Esophagus squamous epithelium (tissue), 5 donors: ENCODE measurements at regions not wholly inside any gene's neighbourhood (a gene's known extent, or its start where the extent isn't known, plus 50 kb on each side); places are given as distances from the start of the nearest gene placed in this dataset.
"Not testable (repeated sequence)": the region's sequence is repeated elsewhere in the genome, so short reads cannot be mapped to it uniquely, and the experiment has no call there.

Source experiments
- DNase-seq: peaks from one replicate; lab custom pipeline; 2025; lab: John Stamatoyannopoulos, UW
- H3K27ac ChIP-seq, 4 donors: fragments of 200-600 bp; sonication (generic); one replicate each; pipeline ENCODE4 v1.5.1; 2016 to 2019; ENCODE audit warnings: mild to moderate bottlenecking in 1 of 4
- H3K27me3 ChIP-seq, 4 donors: fragments of 200-600 bp; sonication (generic); 1 replicate in 3 of 4; 2 replicates in 1 of 4; pipeline versions ENCODE4 v1.5.1 to v1.6.0; 2017 to 2021; ENCODE audit warnings: antibody characterized with exemption in 1 of 4
- H3K36me3 ChIP-seq, 3 donors: fragments of 200-600 bp; sonication (generic); one replicate each; pipeline ENCODE4 v1.5.1; 2016 to 2019
- H3K4me1 ChIP-seq, 3 donors: fragments of 200-600 bp; sonication (generic); one replicate each; pipeline ENCODE4 v1.5.1; 2017 to 2019
- H3K4me3 ChIP-seq, 4 donors: fragments of 200-600 bp; sonication (generic); 1 replicate in 3 of 4; 2 replicates in 1 of 4; pipeline ENCODE4 v1.5.1; 2016 to 2019; ENCODE audit warnings: mild to moderate bottlenecking in 2 of 4, moderate library complexity in 1 of 4
- H3K9me3 ChIP-seq, 3 donors: fragments of 200-600 bp; sonication (generic); one replicate each; pipeline ENCODE4 v1.5.1; 2016 to 2019
- CTCF ChIP-seq, 6 experiments: fragments of 450-650 bp in 4 of 6; fragments of 200-600 bp in 2 of 6; sonication (generic) in 2 of 6; IDR thresholded peaks; one replicate each; pipeline ENCODE4 v1.5.1; 2016 to 2019; ENCODE audit warnings: antibody characterized with exemption in 6 of 6, mild to moderate bottlenecking in 4 of 6, moderate library complexity in 4 of 6
- POLR2A ChIP-seq, 4 donors: fragments of 450-650 bp; IDR thresholded peaks; one replicate each; pipeline ENCODE4 v1.6.1; 2017; ENCODE audit warnings: antibody characterized with exemption in 4 of 4, mild to moderate bottlenecking in 4 of 4, moderate library complexity in 3 of 4
- WGBS, 2 donors: methylation state at CpG; one replicate each; pipeline ENCODE4 v1.1.5; 2018; 5-methylcytosine and 5-hydroxymethylcytosine counted together
- intact Hi-C: fragments of 100-400 bp; cut with DNase I; formaldehyde crosslinking; loops from one replicate; pipeline ENCODE4 v1.15.0; 2022
- donor health status: DM: yes; HTN: yes; CAD: no.

DNA sequence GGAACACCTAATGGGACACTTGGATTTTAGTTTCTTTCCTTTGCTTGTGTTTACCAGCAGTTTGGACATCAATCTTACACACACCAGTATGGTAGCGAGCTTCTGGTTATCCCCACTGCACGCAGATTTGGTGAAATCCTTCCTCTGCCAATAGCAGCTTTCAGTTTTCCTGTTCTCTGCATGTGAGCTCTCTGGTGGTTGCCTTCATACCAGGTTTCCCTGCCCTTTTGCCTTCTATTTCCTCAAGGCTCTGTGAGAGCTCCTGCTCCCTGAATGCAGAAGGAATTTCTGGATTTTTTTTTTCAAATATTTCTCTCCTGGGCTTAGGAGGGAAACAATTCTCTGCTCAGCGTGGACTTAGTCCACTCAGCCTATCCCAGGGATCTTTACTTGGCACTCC lies 93.0 kb upstream of the CCDC91 start:
- H3K27ac ChIP-seq = no peak overlapping the region
- intact Hi-C loops = no loop called here
- H3K36me3 ChIP-seq = no peaks in the 10 kb centered on the region
- H3K27me3 ChIP-seq = no peaks in the 10 kb centered on the region
- no peak overlapping the region for H3K4me3 ChIP-seq
- DNase-seq = no peak
- H3K4me1 ChIP-seq = no peaks in the 10 kb centered on the region
- 83 to 87% methylated on average over 3 of the region's 3 CpGs for WGBS, 2 donors
- no peaks in the 10 kb centered on the region for H3K9me3 ChIP-seq
- TF ChIP-seq CTCF (IDR thresholded peaks at IDR 0.05) (no peak), POLR2A (IDR thresholded peaks at IDR 0.05) (no peak)

DNA sequence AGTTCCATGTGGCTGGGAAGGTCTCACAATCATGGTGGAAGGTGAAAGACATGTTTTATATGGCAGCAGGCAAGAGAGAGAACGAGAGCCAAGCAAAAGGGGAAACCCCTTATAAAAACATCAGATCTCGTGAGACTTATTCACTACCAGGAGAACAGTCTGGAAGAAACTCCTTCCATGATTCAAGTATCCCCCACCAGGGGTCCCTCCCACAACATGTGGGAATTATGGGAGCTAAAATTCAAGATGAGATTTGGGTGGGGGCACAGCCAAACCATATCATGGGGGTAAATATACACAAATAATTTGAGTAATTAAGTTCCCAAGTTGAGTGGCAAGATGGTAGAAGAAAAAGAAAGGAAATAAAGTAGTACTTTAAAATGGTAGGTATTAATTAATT lies 91.0 kb upstream of the CCDC91 start:
- 72 to 78% methylated on average over 2 of the region's 2 CpGs for WGBS, 2 donors
- intact Hi-C loops, H3K27me3 ChIP-seq, H3K36me3 ChIP-seq, H3K9me3 ChIP-seq, DNase-seq, H3K27ac ChIP-seq, H3K4me1 ChIP-seq, H3K4me3 ChIP-seq: not testable (repeated sequence)

DNA sequence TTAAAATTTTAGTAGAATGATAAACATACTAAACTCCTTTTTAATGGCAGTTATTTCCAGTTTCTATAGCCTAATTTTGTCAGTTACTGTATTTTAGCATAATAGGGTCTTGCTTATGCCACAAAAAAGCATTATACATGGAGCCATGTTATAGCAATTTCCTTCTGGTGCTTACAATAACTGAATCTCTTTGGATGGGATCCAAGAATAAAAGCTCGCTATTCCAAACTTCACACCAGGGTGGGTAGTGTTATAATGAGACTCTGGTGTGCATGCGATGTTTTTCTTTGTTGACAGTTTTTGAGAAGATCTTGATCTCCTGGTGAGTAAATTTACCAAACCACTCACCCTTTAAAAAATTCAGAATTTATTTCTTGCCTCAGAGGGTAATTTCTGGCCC lies 90.4 kb upstream of the CCDC91 start:
- no peak for DNase-seq
- intact Hi-C loops = no loop called here
- Histone ChIP-seq H3K4me3 (no peak overlapping the region), H3K4me1 (no peaks in the 10 kb centered on the region), H3K27ac (no peak overlapping the region), H3K36me3 (no peaks in the 10 kb centered on the region), H3K9me3 (no peaks in the 10 kb centered on the region), H3K27me3 (no peaks in the 10 kb centered on the region)
- 73 to 82% methylated on average over 2 of the region's 2 CpGs for WGBS, 2 donors
- TF ChIP-seq POLR2A (IDR thresholded peaks at IDR 0.05) (no peak), CTCF (IDR thresholded peaks at IDR 0.05) (no peak)

- no peak for TF ChIP-seq POLR2A (IDR thresholded peaks at IDR 0.05)
- no peak for TF ChIP-seq CTCF (IDR thresholded peaks at IDR 0.05)
- no peaks in the 10 kb centered on the region for H3K27me3 ChIP-seq
- no peak overlapping the region for H3K4me3 ChIP-seq
- H3K9me3 ChIP-seq = no peaks in the 10 kb centered on the region
- DNase-seq = no peak
- 46 to 60% methylated on average over 1 of the region's 1 CpG for WGBS, 2 donors
- intact Hi-C loops = no loop called here
- H3K27ac ChIP-seq = no peak overlapping the region
- no peaks in the 10 kb centered on the region for H3K4me1 ChIP-seq
- no peaks in the 10 kb centered on the region for H3K36me3 ChIP-seq
Measured at GRCh38 chr12:28100717-28101116, 89.5 kb upstream of the CCDC91 start.

DNA sequence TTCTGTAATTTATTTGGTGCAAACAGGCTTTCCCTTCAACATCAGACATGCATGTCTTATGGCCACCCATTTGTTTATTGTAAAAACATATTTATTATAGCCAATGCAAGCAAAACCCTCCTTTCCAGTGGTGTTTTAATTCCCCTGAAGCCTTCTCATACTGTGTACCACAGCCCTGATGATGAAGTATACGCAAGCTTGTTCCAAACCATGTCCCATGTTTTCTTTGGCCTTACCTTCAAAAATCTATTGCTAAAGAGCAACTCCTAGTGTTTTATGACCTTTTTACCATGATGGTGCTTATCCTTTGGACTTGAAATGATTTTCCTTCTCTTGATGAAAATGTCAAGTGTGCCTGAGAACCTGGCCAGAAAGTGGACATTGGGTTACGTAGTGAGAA lies 85.9 kb upstream of the CCDC91 start:
- Histone ChIP-seq H3K27me3 (no peaks in the 10 kb centered on the region), H3K9me3 (no peaks in the 10 kb centered on the region), H3K4me1 (no peaks in the 10 kb centered on the region), H3K4me3 (no peak overlapping the region), H3K27ac (no peak overlapping the region), H3K36me3 (no peaks in the 10 kb centered on the region)
- no peak for DNase-seq
- intact Hi-C loops = no loop called here
- TF ChIP-seq CTCF (IDR thresholded peaks at IDR 0.05) = no peak
- TF ChIP-seq POLR2A (IDR thresholded peaks at IDR 0.05) = no peak
- 89 to 90% methylated on average over 2 of the region's 2 CpGs for WGBS, 2 donors
